ENCODE measurements at regions not wholly inside any gene's neighbourhood (a gene's known extent, or its start where the extent isn't known, plus 50 kb on each side); places are given as distances from the start of the nearest gene placed in this dataset.

DNA sequence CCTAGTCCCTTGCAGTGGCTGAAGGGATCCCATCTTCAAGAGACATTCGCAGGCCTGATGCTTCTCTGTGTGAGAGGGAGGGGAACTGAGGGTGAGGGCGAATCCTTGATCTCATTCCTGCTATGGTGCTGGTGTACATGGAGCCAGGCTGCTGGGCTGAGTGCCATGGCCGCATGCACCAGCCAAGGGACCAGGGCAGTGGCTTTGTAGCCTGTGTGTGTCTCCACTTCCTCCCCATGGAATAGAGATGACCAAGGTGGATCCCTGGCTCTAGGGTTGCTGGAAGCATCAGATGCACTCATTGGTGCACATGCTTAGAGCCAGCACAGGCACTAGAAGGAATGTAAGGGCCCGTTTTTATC lies 195.0 kb downstream of the FOXL1 start:
- DNase-seq (ENCODE audit: low spot score) = no peak

DNA sequence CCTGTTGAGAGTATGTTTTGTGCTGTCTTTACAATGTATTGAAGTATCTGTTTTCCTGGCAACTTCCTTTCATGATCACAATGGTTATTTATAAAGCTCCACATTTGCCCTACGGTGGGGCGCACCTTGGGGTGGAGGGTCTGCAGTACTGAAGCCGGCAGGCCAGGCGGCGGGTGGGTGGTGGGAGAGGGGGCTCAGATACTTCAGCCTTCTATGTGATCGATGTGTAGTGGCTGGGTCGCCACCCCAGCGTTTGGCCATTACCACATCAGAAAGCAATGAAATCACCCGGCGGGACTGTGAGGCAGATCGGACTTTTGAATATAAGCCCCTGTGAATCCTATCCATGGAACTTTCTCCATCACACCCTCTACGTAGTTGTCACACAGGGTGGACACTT lies 196.6 kb downstream of the FOXL1 start:
- DNase-seq (ENCODE audit: low spot score) = no peak

DNA sequence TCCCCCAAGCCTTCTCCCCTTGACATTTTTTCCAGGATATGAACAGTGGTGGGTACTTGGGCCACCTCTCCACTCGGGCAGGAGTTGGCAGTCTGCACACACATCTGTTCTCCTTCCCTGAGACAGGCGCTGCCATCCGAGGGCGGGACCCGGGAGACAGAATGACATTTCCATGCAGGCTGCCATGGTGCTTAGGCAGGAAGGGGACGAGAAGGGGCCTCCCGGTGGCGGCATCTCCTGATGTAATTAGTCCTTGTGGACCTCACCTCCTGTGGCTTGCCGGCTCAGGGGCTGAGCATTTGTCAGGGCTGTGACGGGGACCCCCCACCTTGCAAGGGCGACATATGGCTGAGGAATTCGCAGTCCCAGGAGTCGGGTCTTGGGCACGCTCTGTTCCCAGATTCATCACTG lies 197.2 kb downstream of the FOXL1 start:
- DNase-seq (ENCODE audit: low spot score) = no peak

DNA sequence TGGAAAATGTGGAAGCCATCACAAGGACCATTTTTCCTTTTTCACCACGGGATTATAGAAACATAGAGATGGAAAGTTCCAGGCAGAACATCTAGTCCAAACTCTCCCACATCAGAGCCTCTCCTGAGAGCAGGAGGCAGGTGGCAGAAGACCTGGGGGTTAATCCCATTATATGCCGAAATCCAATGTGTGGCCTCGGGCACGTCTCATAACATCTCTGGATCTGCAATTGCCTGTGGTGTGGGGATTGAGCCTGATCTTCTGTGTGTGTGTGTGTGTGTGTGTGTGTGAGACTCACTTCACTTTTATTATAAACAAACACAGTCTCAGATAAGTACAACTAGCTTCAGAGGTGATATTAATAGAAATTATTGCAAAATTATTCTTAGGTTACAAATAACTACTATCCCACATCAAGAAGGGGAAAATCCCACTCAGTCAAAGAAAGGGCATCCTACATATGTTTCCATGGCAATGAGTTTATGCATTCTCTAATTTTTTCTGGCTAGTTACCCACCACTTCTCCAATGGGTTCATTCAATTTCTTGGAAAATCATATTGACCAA lies 199.1 kb downstream of the FOXL1 start:
- no peak for DNase-seq (ENCODE audit: low spot score)

DNA sequence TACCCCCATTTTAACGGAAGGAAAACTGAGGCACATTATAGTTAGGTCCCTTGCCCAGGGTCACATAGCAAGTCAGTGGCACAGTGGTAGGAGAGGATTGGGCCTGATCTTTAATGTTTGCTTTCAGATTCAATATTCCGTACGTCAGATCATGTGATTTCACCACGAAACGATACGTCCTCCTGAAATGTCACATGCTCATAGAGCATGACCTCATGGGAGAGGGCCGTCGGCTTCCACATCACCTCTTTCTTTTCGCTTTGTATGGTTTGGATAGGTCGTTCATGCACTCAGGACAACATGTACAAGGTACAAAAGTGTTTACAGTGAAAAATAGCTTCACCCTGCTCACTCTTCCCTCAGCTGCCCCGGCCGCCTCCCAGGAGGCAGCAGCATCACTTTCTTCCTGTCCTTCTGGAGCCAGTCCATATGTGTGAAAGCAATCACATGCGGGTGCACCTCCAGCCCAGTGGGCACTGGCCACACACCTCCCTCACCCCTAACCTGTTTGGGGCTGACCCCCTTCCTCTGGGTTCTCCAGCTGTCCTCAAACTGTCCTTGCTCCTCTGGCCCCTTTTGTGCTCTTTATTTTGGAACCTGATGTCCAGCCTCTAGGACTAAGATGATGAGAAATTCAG lies 199.9 kb downstream of the FOXL1 start:
- DNase-seq (ENCODE audit: low spot score) = no peak

DNA sequence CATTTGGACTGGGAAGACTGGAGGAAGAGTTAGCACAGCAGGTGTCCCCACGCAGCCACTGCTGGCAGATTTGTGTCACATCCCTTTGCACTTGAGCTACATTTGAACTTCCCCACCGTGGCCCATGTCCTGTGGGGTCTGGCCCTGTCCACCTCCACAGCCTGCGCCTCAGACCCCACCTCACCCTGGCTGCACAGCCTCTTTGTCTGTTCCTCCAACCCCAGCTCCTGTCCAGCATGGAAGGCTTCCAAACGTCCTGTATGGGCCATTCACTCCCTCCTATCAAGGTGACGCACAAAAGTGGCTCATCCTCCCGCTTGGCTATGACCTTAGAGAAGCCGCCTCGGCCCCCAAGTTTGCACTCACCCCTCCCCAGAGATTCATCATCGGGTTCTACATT lies 200.6 kb downstream of the FOXL1 start:
- DNase-seq (ENCODE audit: low spot score) = no peak

DNA sequence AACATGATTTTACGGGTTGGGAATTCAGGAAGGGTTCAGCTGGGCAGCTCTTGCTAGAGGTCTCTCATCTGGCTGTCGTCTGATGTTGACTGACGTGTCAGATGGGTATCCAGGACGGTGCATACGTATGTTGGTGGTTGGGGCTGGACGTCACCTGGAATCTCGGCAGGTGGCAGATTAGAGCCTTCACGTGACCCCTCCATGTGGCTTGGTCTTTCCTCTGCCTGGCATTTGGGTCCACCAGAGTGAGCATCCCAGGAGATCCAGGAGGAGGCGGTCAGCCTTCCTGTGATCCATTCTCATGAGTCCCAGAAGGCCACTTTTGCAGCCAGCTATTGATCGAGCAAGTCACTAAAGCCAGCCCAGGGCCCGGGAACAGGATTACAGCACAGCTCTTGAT lies 202.7 kb downstream of the FOXL1 start:
- no peak for DNase-seq (ENCODE audit: low spot score)

DNA sequence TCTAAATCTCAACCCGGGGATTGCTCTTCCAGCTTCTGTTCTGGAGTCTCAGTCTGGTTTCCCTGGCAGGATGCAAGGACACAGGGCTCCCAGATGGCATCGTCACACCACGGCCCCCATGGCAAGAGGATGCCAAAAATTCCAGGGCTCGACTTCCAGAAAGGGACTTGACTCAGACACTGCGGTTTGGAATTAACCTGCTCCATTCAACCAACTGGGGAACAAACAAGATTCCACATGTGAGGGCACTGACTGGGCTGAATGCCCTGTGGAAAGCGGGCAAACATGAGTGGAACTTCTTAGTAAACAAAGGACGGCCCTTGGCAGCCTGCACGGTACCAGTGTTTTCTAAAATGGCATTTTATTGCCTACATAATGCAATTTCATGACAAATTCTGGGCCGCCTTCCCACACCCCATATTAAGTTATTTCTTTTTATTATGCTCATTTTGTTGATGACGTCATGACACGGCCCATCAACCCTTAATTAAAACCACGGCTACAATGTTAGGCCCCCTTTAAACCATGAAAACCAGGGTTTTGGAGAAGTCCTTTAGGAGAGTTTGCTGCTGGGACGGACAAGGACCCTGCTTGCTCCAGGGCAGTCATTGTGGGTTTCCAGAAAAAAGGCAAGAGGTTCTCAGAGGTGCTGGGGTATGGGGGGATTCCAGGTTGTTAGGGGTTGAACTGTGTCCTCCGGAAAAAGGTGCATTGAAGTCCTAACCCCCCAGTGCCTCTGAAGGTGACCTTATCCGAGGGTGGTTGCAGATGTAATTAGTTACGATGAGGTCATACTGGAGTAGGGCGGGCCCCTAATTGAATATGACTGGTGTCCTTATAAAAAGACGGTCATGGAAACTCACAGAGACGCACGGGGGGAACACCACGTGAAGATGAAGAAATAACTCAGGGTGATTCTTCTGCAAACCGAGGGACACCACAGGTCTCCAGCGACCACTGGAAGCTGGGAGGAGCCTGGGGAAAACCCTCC lies 205.6 kb downstream of the FOXL1 start:
- DNase-seq (ENCODE audit: low spot score) = no peak

DNA sequence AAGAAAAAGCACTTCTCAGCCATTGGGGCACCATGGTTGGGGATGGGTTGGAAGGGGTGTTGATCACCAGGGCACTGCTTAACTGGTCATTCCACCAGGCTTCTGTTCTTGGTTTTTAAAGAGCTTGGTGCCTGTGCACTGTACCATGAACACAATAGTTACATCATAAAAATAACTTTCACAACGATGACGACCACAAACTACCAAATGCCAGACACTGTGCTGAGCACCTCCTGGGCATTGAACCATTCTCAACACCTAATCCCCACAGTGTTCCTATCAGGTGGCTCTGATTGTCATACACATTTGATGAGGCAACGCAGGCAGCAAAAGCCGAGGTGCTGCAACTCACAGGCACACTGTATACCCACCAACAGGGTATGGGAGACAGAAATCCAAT lies 208.0 kb downstream of the FOXL1 start:
- DNase-seq (ENCODE audit: low spot score) = no peak

DNA sequence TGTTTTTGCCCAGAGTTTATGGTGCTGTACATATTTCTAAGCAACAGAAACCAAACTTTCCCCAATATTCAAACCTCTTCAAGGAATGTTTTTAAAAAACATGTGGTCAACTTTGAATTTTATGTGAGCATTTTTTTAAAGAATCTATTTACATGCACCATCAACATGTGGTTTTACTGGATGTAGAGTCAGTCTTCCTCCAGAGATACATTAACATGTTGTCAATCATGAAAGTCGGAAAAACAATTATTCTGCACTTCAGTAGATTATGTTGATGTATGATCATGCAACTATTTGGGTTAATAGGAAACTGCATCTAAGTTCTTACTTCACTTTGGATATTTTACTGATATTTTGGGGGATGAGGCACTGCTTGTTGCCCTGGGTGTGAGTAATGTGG lies 208.6 kb downstream of the FOXL1 start:
- no peak for DNase-seq (ENCODE audit: low spot score)

DNA sequence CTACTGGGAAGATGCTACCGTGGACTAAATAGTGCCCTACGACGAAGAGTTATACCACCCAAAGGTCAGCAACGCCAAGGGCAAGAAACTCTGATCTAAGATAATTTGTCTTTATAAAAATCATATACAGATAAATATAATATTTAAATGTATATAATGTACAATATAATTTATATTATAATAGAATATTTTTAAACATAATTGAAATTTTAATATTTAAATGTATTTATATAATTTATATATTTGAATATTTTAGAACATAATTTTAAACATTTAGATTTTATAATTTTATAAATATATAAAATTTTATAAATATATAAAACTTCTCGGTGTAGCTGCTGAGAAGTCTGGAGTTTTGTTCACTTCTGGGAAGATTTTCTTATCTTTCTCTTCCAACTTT lies 209.2 kb downstream of the FOXL1 start:
- no peak for DNase-seq (ENCODE audit: low spot score)

DNA sequence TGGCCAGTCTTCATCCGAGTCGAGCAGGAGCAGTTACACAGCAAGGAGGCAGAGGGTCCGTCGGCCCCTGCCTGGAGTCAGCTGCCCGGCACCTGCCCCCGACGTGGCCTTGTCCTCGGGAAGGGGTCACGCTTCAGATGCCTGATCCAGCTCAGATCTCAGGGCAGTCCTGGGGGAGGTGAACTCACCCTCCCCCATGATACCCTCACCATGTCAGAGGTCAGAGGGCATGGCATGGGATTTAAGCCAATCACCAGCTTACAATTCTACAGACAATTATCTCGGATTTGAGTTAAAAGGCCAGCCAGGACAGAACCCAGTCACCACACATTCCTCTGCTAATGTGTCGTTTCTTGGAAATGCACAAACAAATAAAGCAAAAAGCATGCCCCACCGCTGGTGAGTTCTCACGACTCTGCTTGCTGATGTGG lies 211.3 kb downstream of the FOXL1 start:
- no peak for DNase-seq (ENCODE audit: low spot score)

DNA sequence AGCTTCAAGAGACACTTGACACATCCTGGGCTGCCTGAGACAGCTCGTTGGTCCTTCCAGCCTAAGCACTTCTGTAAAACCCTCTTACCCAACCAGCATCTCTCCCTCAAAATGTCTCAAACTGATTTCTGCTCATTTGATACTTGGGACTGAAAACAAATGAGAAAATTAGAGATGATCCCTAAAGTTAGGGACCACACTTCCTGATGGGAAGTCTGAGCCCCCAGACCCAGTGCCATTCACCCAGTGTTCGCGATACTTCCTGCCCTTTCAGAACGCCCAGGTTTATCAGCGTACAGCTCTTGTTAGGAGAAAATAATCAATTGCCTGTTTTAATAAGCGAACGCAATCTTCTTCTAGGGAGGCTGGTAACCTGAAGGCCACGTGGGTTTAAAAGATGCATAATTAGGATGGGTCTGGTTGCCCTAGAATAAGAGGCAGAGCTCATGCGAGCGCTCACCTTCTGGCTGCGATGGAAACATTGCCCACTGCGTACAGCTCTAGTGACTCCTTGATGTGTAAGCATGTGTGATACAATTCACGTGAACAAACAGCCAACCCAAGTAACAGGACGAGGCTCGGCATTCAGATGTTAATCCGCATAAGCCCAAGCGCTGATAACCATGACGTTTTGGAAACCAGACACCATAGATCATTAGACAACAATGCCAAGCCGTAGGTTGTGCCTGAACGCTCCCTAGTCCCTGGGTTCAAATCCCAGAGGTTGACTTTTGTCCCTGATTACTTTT lies 213.1 kb downstream of the FOXL1 start:
- DNase-seq (ENCODE audit: low spot score) = no peak

DNA sequence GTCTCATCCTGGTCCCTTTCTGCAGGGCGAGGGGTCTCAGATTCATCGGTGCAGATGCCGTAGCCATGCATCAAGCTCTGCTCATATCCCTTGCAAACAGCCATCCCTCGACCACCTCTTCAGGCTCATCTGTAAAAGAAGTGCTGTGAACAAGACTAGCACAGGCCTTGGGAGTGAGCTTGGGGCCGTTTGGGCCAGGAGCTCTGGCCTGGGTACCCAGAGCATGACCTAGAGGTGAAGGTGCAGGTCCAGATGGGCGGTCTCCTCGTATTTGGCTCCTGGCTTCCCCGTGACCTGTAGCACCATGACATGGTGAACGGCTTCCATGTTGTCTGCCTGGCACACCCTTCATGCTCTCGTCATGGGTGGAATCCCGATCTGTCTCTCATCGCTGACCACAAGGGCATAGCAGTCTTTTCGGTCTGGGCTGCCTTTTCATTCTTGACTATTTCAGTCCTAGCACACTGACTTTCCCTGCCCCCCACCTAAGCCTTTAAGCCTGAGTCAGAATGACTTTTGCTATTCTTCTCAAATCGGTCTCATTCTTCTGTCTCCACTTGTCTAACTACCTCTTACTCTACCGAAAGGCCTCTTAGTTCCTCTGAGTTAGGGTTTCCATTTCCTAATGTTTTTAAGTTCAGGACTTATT lies 216.0 kb downstream of the FOXL1 start:
- no peak for DNase-seq (ENCODE audit: low spot score)

DNA sequence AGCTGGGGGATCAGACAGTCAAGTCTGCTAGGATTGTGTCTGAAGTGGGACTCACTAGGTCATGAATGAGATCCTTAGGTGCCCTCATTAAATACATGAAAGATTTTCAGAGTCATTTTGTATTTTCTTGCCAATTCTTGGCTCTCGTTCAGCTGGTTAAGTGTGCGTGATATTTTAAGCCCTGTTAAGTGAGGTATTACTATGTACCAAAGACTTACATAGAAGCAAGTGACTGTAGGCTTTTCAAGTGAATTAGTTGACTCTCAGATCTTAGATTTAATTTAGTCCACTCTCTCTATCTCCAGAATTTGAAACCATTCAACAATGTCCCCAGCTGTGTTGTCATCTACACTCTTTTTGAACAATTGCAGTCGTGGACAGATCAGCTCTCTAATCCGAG lies 219.4 kb downstream of the FOXL1 start:
- no peak for DNase-seq (ENCODE audit: low spot score)

DNA sequence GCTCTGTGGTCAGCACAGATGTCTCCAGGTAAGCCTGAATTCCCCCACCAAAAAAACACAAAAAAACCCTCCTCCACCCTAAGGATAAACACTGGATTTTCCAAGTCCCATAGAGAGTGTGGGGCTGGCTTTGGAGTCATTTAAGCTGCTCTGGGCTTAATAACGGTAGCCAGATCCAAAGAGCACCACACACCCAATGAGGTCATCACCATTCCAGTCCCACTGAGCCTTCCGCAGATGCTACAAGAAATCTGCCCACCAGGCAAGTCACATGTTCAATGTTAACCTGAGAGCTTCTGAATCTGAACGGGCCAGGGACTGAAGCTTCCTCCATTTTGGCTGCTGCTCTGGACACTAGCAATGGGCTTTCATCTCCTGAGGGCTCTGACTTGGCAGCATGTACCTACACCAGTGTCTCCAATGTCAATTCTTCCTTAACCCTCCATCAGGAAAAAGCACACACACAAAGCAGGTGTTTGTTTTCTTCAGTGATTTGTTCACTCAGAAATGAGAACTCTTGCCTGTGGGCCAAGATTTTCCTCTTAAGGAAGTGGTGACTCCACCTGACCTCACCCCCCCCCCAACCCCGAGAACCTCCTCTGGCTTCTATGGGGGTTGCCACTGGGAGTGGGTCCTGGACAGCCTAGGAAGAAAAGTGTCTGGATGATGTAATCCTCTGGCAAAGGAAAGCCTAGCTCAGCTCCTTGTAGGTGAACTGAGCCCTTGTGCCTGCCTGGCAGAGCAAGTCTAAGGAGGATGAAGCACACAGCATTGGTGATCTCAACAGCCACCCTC lies 220.1 kb downstream of the FOXL1 start:
- DNase-seq (ENCODE audit: low spot score) = no peak

DNA sequence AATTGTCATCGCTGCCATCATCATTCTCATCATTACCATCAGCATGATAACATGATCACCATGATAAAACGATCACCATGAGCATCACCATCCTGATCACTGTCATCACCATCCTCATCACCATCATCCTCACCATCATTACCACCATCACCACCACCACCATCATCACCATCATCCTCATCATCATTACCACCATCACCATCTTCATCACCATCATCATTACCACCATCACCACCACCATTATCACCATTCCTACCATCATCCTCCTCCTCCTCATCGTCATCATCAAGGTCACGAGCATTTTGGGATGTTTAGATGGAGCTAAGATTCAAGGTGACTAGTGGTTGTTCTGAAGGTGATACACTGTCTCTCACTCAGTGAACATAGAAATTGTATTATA lies 221.0 kb downstream of the FOXL1 start:
- no peak for DNase-seq (ENCODE audit: low spot score)

DNA sequence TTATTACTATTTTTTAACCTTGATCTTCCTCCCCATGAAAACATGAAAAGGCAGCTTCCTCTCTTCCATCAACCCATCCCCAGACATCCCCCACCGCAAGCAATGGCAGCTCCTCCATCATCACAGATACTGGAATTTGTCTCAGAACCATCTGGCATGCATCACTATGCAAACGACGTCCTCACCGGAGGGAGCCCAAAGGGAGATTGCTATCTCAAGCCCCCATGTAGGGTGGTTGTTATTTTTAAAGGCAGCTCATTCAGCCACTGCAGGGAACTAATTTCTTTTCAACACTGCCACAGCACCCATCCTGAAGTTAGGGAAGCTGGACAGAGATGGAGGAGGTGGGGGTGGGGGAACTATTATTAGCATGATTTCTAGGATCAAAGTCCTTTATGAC lies 222.5 kb downstream of the FOXL1 start:
- no peak for DNase-seq (ENCODE audit: low spot score)

DNA sequence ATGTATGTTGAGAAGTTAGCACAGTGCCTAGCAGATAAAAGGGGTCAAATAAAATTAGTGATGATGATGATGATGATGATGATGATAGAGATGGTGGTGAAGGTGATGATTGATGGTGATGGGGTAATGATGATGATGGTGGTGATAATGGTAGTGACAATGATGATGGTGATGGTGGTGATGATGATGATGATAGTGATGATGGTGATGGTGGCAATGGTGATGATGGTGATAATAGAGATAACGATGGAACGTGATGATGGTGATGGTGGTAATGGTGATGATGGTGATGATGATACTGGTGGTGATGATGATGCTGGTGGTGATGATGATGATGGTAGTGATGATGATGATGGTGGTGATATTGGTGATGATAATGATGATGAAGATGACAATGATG lies 223.7 kb downstream of the FOXL1 start:
- no peak for DNase-seq (ENCODE audit: low spot score)

DNA sequence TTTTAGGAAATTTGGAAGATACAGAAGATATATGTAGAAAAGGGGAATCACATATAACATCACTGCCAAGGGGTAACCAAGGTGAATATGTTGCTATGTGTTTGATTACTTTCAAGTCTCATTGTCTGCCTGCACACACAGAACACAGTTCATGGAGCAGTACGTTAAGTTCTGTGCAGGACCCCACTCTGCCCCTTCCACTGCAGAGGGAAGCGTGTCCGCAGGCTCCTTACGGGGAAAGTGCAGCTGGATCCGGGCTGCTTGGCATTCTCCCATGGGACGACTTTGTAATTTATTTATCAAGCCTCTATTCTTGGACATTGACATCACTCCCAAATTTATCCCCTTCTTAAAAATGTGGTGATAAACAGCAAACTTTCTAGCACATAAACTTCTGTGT lies 226.8 kb downstream of the FOXL1 start:
- DNase-seq (ENCODE audit: low spot score) = no peak

DNA sequence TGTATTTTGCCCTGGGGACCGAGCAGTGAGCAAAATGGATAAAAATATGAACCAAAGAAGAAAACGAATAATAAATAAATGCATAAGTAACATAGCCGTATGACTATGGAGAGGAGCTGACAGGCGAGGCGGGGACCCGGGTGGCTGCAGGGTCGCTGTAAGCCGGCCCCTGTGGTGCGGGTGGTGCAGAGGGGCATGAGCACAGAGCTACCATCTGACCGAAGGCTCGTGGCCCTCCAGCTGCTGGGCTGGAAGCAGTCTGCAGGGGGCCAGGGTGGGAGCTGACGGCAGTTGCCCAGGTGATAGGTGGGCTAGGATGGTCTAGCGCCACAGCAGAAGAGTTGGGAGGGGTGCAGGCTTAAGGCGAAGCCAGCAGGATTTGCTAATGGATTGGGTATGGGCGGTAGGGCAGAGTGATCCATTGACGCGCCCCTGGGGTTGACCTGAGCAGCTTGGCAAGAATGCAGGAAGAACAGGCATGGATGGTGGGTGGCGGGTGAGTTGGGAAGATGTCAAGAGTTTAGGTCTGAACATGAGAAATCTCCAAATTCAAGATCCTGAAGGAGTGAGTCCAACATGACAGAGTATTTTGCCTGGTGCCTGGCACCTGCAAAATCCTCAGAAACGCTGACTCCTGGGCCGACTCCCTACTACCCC lies 228.0 kb downstream of the FOXL1 start:
- DNase-seq (ENCODE audit: low spot score) = no peak
